K562 (cell line): ENCODE measurements at regions not wholly inside any gene's neighbourhood (a gene's known extent, or its start where the extent isn't known, plus 50 kb on each side); places are given as distances from the start of the nearest gene placed in this dataset.

Experiments
- ATAC-seq: fragments of 200-7000 bp; cut with Tn5 transposase; 3 replicates; pipeline ENCODE4 v1.9.1; 2020; ENCODE audit warnings: moderate library complexity
- BruUV-seq: library from RNA; stranded (reverse); fragments of 400-500 nt; replicated peaks from 2 replicates; lab custom pipeline; 2021; lab: Mats Ljungman, UMichigan
- CTCF ChIA-PET: fragments of 300-600 bp; formaldehyde crosslinking; extraction: SDS; loops from one replicate; lab custom pipeline; 2021; ENCODE audit warnings: low intra/inter-chr PET ratio; lab: Yijun Ruan, JAX
- POLR2A ChIA-PET: fragments of 300-600, 350-650 bp; sonication (Branson Sonifier 250); formaldehyde crosslinking; extraction: SDS; loops from one replicate; lab custom pipeline; 2021; ENCODE audit warnings: antibody characterized with exemption, inconsistent platforms; lab: Yijun Ruan, JAX
- DNase-seq, 4 experiments: peaks; one replicate each; pipeline versions ENCODE4 v3.0.0 to v3.0.0-alpha.2; 2011 to 2018; ENCODE audit warnings: low spot score in 3 of 4, mixed read lengths in 3 of 4; ENCODE audit errors: extremely low read depth in 1 of 4
- FAIRE-seq: peaks from 2 replicates; lab custom pipeline; 2011; peaks lifted over from hg19 to GRCh38; lab: Jason Lieb, UNC
- H2AFZ ChIP-seq: 2 replicates; pipeline ENCODE4 v1.6.0; 2011; ENCODE audit warnings: low read depth, low read length, control low read depth, inconsistent platforms
- H3K27ac ChIP-seq: fragments of 200-600 bp; 3 replicates; pipeline ENCODE4 v1.8.0; 2011; ENCODE audit warnings: low read depth, mild to moderate bottlenecking, control low read depth, inconsistent platforms, low read length, moderate library complexity, mixed read lengths; ENCODE audit errors: extremely low read depth
- H3K27me3 ChIP-seq, 2 experiments: fragments of 300-600 bp in 1 of 2; 2 replicates in 1 of 2; 3 replicates in 1 of 2; pipeline versions ENCODE4 v1.6.0 to v1.8.0; 2011; ENCODE audit warnings: inconsistent platforms in 2 of 2, low read length in 2 of 2, mild to moderate bottlenecking in 1 of 2, mixed read lengths in 1 of 2, moderate library complexity in 1 of 2; ENCODE audit not compliant: control insufficient read depth in 2 of 2, insufficient read depth in 2 of 2
- H3K36me3 ChIP-seq: fragments of 300-600 bp; 3 replicates; pipeline ENCODE4 v1.8.0; 2011; ENCODE audit warnings: mild to moderate bottlenecking, low read length, inconsistent platforms; ENCODE audit not compliant: control insufficient read depth, insufficient read depth
- H3K4me1 ChIP-seq, 2 experiments: fragments of 200-600 bp in 1 of 2; replicated peaks in 1 of 2; 2 replicates in 1 of 2; 3 replicates in 1 of 2; pipeline versions ENCODE4 v1.5.1 to v1.8.0; 2011; ENCODE audit warnings: inconsistent platforms in 2 of 2, low read length in 2 of 2, mild to moderate bottlenecking in 1 of 2, mixed read lengths in 1 of 2, moderate library complexity in 1 of 2; ENCODE audit not compliant: control insufficient read depth in 2 of 2, insufficient read depth in 2 of 2
- H3K4me2 ChIP-seq: 2 replicates; pipeline ENCODE4 v1.6.1; 2011; ENCODE audit warnings: low read length, control low read depth, inconsistent platforms, mixed read lengths; ENCODE audit not compliant: insufficient read depth
- H3K4me3 ChIP-seq: fragments of 200-600 bp; sonication (generic), shearing (Covaris generic); 2 replicates; pipeline ENCODE4 v1.5.1; 2016; ENCODE audit warnings: control low read depth, inconsistent platforms
- H3K79me2 ChIP-seq: fragments of 200-600 bp; 3 replicates; pipeline ENCODE4 v1.8.0; 2011; ENCODE audit warnings: low read length, inconsistent platforms; ENCODE audit not compliant: control insufficient read depth, insufficient read depth
- H3K9ac ChIP-seq, 2 experiments: 2 replicates each; pipeline versions ENCODE4 v1.6.0 to v1.6.1; 2011; ENCODE audit warnings: low read depth in 2 of 2, low read length in 2 of 2, control low read depth in 1 of 2, inconsistent platforms in 1 of 2, mild to moderate bottlenecking in 1 of 2, mixed read lengths in 1 of 2; ENCODE audit not compliant: insufficient read depth in 1 of 2
- H3K9me1 ChIP-seq: one replicate; pipeline ENCODE4 v1.6.0; 2011; ENCODE audit warnings: inconsistent platforms, mild to moderate bottlenecking, low read length, moderate library complexity; ENCODE audit not compliant: control insufficient read depth, insufficient read depth
- H3K9me3 ChIP-seq: replicated peaks from 2 replicates; pipeline ENCODE4 v1.5.1; 2011; ENCODE audit warnings: low read depth, low read length, inconsistent platforms; ENCODE audit not compliant: control insufficient read depth, insufficient read depth
- H4K20me1 ChIP-seq: replicated peaks from 2 replicates; pipeline ENCODE4 v1.6.1; 2011; ENCODE audit warnings: low read length, inconsistent platforms, mixed read lengths; ENCODE audit not compliant: control insufficient read depth, insufficient read depth
- ATF4 ChIP-seq: fragments of 450-650 bp; formaldehyde crosslinking; IDR thresholded peaks from 2 replicates; pipeline ENCODE4 v1.4.0; 2022; ENCODE audit warnings: mild to moderate bottlenecking, moderate library complexity
- FOXO4 ChIP-seq: fragments of 450-650 bp; formaldehyde crosslinking; IDR thresholded peaks from 2 replicates; pipeline ENCODE4 v1.4.0; 2020; ENCODE audit warnings: mild to moderate bottlenecking, moderate library complexity
- MYC ChIP-seq, 2 experiments: fragments of 250-450 bp in 1 of 2; sonication (Bioruptor Pico) in 1 of 2; IDR thresholded peaks; 2 replicates each; pipeline versions ENCODE4 v1.5.1 to v1.6.1; 2012 to 2021; ENCODE audit warnings: low read depth in 2 of 2, borderline replicate concordance in 1 of 2, improper control_type of control experiment in 1 of 2, low read length in 1 of 2, mild to moderate bottlenecking in 1 of 2, moderate library complexity in 1 of 2
- NR1H2 ChIP-seq: sonication (generic); formaldehyde crosslinking; IDR thresholded peaks from 2 replicates; pipeline ENCODE4 v1.4.0; 2020; ENCODE audit warnings: mild to moderate bottlenecking, missing genetic modification reagents
- PRMT5 ChIP-seq: sonication (generic); formaldehyde crosslinking; IDR thresholded peaks from 2 replicates; pipeline ENCODE4 v1.5.0; 2020; ENCODE audit warnings: missing genetic modification reagents
- SAP30 ChIP-seq: fragments of 200-600 bp; sonication (generic); IDR thresholded peaks from 2 replicates; pipeline ENCODE4 v1.6.1; 2012; ENCODE audit warnings: borderline replicate concordance, low read depth, mild to moderate bottlenecking, moderate library complexity, low read length, control low read depth, inconsistent platforms; ENCODE audit not compliant: insufficient read depth, poor library complexity, severe bottlenecking
- ZMIZ1 ChIP-seq, 2 experiments: fragments of 150-350 bp in 1 of 2; IDR thresholded peaks; 2 replicates each; pipeline ENCODE4 v1.6.1; 2012 to 2016; ENCODE audit warnings: low read depth in 2 of 2, low read length in 2 of 2, mild to moderate bottlenecking in 1 of 2, moderate library complexity in 1 of 2
- ZNF24 ChIP-seq: fragments of 450-650 bp; IDR thresholded peaks from 2 replicates; pipeline ENCODE4 v1.6.1; 2016
- WGBS: fragments of 100-300 bp; shearing (Covaris generic); methylation state at CpG from one replicate; pipeline ENCODE4 v1.1.6; 2016; ENCODE audit warnings: low coverage, mixed read lengths; ENCODE audit not compliant: insufficient coverage; ENCODE audit errors: missing lambda C conversion rate; 5-methylcytosine and 5-hydroxymethylcytosine counted together
- in situ Hi-C: fragments of 300-500 bp; cut with MboI; formaldehyde crosslinking; loops from 4 replicates; pipeline ENCODE4 v1.15.0; 2018; ENCODE audit warnings: inconsistent platforms, mixed read lengths
- intact Hi-C: fragments of 100-400 bp; cut with micrococcal nuclease; formaldehyde crosslinking; loops from 2 replicates; pipeline ENCODE4 v1.14.2; 2022

- no peak overlapping the region for H3K4me2 ChIP-seq
- DNase-seq (no peak), ATAC-seq (no peak; the same call in 2 of the 3 replicates), FAIRE-seq (no peak)
- H3K27me3 ChIP-seq = peaks cover 9 to 21% of the 10 kb centered on the region in 2 experiments; a peak in 4 of 5 replicates
- H4K20me1 ChIP-seq = no peaks in the 10 kb centered on the region
- H3K9me3 ChIP-seq = no peaks in the 10 kb centered on the region
- no peaks in the 10 kb centered on the region for H3K4me1 ChIP-seq
- no peak overlapping the region for H3K9ac ChIP-seq
- ChIA-PET CTCF (no interaction called here), POLR2A (no interaction called here)
- in situ Hi-C loops (no loop called here), intact Hi-C loops (no loop called here)
- H3K4me3 ChIP-seq = no peak overlapping the region
- H3K27ac ChIP-seq = no peak overlapping the region
- no peaks in the 10 kb centered on the region for H3K9me1 ChIP-seq
- WGBS = 4% methylated on average over 14 of the region's 14 CpGs
- BruUV-seq = no TSS peak
- H3K79me2 ChIP-seq = no peaks in the 10 kb centered on the region
- no peak overlapping the region for H2AFZ ChIP-seq
- no peaks in the 10 kb centered on the region for H3K36me3 ChIP-seq
- TF ChIP-seq FOXO4 (CRISPR knock-in tag) (no peak), SAP30 (no peak), NR1H2 (no peak), PRMT5 (CRISPR knock-in tag) (no peak), ATF4 (CRISPR knock-in tag) (no peak), ZNF24 (no peak), ZMIZ1 (IDR thresholded peaks at IDR 0.05; ENCODE audit: low read depth in 2 of 2, low read length in 2 of 2) (no peak), MYC (IDR thresholded peaks at IDR 0.05; ENCODE audit: low read depth, low read length) (no peak), MYC (CRISPR knock-in tag; IDR thresholded peaks at IDR 0.05; ENCODE audit: borderline replicate concordance, low read depth) (no peak)
Observed at GRCh38 chr12:105992849-105993740, 145.7 kb downstream of the NUAK1 start.
